GM19193 (cell line): ENCODE measurements at regions not wholly inside any gene's neighbourhood (a gene's known extent, or its start where the extent isn't known, plus 50 kb on each side); places are given as distances from the start of the nearest gene placed in this dataset.

Experiments used
- POLR2A ChIP-seq: IDR thresholded peaks from 4 replicates; pipeline ENCODE4 v1.6.1; 2011; ENCODE audit not compliant: insufficient read depth, insufficient read length; ENCODE audit errors: extremely low read depth

GRCh38 chr11:128407962-128408361 is 179.4 kb downstream of the ETS1 start:
- no peak for TF ChIP-seq POLR2A

GRCh38 chr11:128405714-128406662 is 181.4 kb downstream of the ETS1 start:
- TF ChIP-seq POLR2A: no peak

- TF ChIP-seq POLR2A: no peak
Observed at GRCh38 chr11:128405112-128405511, 182.2 kb downstream of the ETS1 start.

- TF ChIP-seq POLR2A: no peak
Observed at GRCh38 chr11:128404437-128404836, 182.9 kb downstream of the ETS1 start.

- TF ChIP-seq POLR2A: no peak
Observed at GRCh38 chr11:128400382-128401203, 186.8 kb downstream of the ETS1 start.

- no peak for TF ChIP-seq POLR2A
Observed at GRCh38 chr11:128399251-128400121, 187.9 kb downstream of the ETS1 start.

- TF ChIP-seq POLR2A: no peak
Observed at GRCh38 chr11:128398517-128399250, 188.7 kb downstream of the ETS1 start.

GRCh38 chr11:128397362-128397761 is 190.0 kb downstream of the ETS1 start:
- no peak for TF ChIP-seq POLR2A

- TF ChIP-seq POLR2A: no peak
Observed at GRCh38 chr11:128394431-128395089, 192.8 kb downstream of the ETS1 start.

- TF ChIP-seq POLR2A: no peak
Observed at GRCh38 chr11:128392259-128392658, 195.1 kb downstream of the ETS1 start.

- no peak for TF ChIP-seq POLR2A
Observed at GRCh38 chr11:128391811-128392210, 195.5 kb downstream of the ETS1 start.

GRCh38 chr11:128390246-128390645 is 197.1 kb downstream of the ETS1 start:
- no peak for TF ChIP-seq POLR2A

- no peak for TF ChIP-seq POLR2A
Observed at GRCh38 chr11:128389461-128389976, 197.8 kb downstream of the ETS1 start.
